ENCODE measurements at regions not wholly inside any gene's neighbourhood (a gene's known extent, or its start where the extent isn't known, plus 50 kb on each side); places are given as distances from the start of the nearest gene placed in this dataset.

GRCh38 chr6:149221774-149222070 lies 95.8 kb upstream of the TAB2 start:
- H4K20me1 ChIP-seq (replicated peaks; ENCODE audit: insufficient read depth), result no peaks in the 10 kb centered on the region
- no peaks in the 10 kb centered on the region for H3K36me3 ChIP-seq (ENCODE audit: insufficient read depth)
- DNase-seq (ENCODE audit: low spot score), result no peak
- H2AFZ ChIP-seq, result 0 out of 2 replicates have a peak overlapping the region, but pooled peaks have one; percentile 35
- H3K4me2 ChIP-seq, result no peak overlapping the region
- no peaks in the 10 kb centered on the region for H3K4me1 ChIP-seq (ENCODE audit: insufficient read depth)
- peaks cover 6% of the 10 kb centered on the region; the same call in 1 of the 2 replicates for H3K9me2 ChIP-seq (ENCODE audit: insufficient read depth)
- H3K4me1 Mint-ChIP-seq, result peaks cover 10% of the 10 kb centered on the region
- TF ChIP-seq JUNB (IDR thresholded peaks at IDR 0.05; ENCODE audit: unreplicated experiment), result no peak
- TF ChIP-seq ZNF462 (CRISPR knock-in tag; IDR thresholded peaks at IDR 0.05), result no peak
- TF ChIP-seq ZNF331 (CRISPR knock-in tag; IDR thresholded peaks at IDR 0.05; ENCODE audit: low read depth), result no peak
- TF ChIP-seq REST (IDR thresholded peaks at IDR 0.05; ENCODE audit: unreplicated experiment), result no peak
- TF ChIP-seq NANOG (IDR thresholded peaks at IDR 0.05; ENCODE audit: borderline replicate concordance), result no peak
- no peak for TF ChIP-seq CTCF (conservative IDR thresholded peaks at IDR 0.05; ENCODE audit: low read depth in 2 of 2)
- TF ChIP-seq ZNF114 (CRISPR knock-in tag; IDR thresholded peaks at IDR 0.05), result no peak
- TF ChIP-seq POLR2AphosphoS5 (IDR thresholded peaks at IDR 0.05; ENCODE audit: low read depth), result no peak
- no peak for TF ChIP-seq STAT1 (IDR thresholded peaks at IDR 0.05; ENCODE audit: unreplicated experiment)
- TF ChIP-seq EZH2 (IDR thresholded peaks at IDR 0.05; ENCODE audit: low read depth, unreplicated experiment), result no peak
- no peak for TF ChIP-seq ETS1 (IDR thresholded peaks at IDR 0.05)
- no peak for TF ChIP-seq EZH2phosphoT487 (IDR thresholded peaks at IDR 0.05; ENCODE audit: unreplicated experiment)
- no peak for TF ChIP-seq CREB1 (CRISPR knock-in tag; IDR thresholded peaks at IDR 0.05; ENCODE audit: low read depth)
- H3K79me2 ChIP-seq (replicated peaks; ENCODE audit: insufficient read depth), result no peaks in the 10 kb centered on the region
- no peaks in the 10 kb centered on the region for H3K36me3 Mint-ChIP-seq (ENCODE audit: low read depth)
- H3K27me3 ChIP-seq (ENCODE audit: insufficient read depth), result no peaks in the 10 kb centered on the region
- H3K4me3 Mint-ChIP-seq, result no peak overlapping the region
- H3K27ac ChIP-seq (ENCODE audit: low read depth), result no peak overlapping the region
- H3K4me3 ChIP-seq, result no peak overlapping the region
- H3K27ac Mint-ChIP-seq, result no peak overlapping the region
- H3K27me3 Mint-ChIP-seq (ENCODE audit: insufficient read depth, low read depth, poor library complexity), result peaks cover 3% of the 10 kb centered on the region
- no peaks in the 10 kb centered on the region for H3K9me3 Mint-ChIP-seq
- no peaks in the 10 kb centered on the region for H3F3A ChIP-seq (replicated peaks; ENCODE audit: low read depth)
- no peak for ATAC-seq
